EL (cell line): ENCODE measurements at regions not wholly inside any gene's neighbourhood (a gene's known extent, or its start where the extent isn't known, plus 50 kb on each side); places are given as distances from the start of the nearest gene placed in this dataset.
"Not testable (repeated sequence)": the region's sequence is repeated elsewhere in the genome, so short reads cannot be mapped to it uniquely, and the experiment has no call there.

ENCODE experiments used
- DNase-seq: peaks from one replicate; pipeline ENCODE4 v3.0.0-alpha.2; 2016

DNA sequence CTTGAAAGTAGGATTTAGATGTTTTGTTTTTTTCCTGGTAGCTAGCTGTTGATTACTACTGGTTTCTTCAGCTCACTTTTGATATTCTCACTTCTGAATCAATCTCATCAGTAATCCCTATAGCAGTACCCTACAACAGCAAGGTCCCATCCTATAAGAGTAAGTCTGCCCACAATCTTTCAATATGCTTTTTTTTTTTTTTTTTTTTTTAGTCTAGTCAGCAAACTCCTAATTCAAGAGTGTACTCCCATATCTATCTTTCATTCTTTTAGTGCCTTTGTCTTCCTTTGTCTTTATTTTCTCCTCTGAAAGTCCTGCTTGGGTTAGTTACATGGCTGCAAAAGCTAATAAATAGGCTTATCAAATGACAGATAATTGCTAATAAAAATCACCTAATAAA lies 362.4 kb upstream of the RIOK2 start:
- no peak for DNase-seq

- DNase-seq = peak; percentile 46
Measured at GRCh38 chr5:97545886-97546535, 363.0 kb upstream of the RIOK2 start.

GRCh38 chr5:97547430-97547829 lies 364.4 kb upstream of the RIOK2 start:
- no peak for DNase-seq

GRCh38 chr5:97547999-97548738 lies 365.1 kb upstream of the RIOK2 start:
- DNase-seq = no peak

- no peak for DNase-seq
Measured at GRCh38 chr5:97548739-97549080, 365.7 kb upstream of the RIOK2 start.

DNA sequence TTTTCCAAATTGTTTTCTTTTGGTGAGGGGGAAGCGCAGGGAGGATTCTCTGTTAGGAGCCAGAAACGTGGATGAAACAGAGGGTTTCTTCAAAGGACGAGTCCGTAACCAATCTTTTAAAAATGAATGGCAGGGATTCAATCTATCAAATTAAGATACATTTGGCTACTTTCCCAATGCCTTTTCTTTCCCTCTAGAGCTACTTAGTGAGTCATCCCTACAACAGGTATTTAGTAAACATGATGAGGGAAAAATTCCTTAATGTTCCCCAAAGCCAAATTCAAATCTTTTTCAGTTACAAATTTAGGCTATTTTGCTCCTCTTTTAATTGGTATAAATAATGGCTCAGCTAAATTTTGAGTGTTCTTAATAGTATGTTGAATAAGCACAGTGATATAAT lies 366.4 kb upstream of the RIOK2 start:
- no peak for DNase-seq

- peak; percentile 62 for DNase-seq
Measured at GRCh38 chr5:97550164-97550563, 367.1 kb upstream of the RIOK2 start.

- no peak for DNase-seq
Measured at GRCh38 chr5:97550818-97551217, 367.8 kb upstream of the RIOK2 start.

GRCh38 chr5:97553604-97554452 lies 370.8 kb upstream of the RIOK2 start:
- peak; percentile 34 for DNase-seq

DNA sequence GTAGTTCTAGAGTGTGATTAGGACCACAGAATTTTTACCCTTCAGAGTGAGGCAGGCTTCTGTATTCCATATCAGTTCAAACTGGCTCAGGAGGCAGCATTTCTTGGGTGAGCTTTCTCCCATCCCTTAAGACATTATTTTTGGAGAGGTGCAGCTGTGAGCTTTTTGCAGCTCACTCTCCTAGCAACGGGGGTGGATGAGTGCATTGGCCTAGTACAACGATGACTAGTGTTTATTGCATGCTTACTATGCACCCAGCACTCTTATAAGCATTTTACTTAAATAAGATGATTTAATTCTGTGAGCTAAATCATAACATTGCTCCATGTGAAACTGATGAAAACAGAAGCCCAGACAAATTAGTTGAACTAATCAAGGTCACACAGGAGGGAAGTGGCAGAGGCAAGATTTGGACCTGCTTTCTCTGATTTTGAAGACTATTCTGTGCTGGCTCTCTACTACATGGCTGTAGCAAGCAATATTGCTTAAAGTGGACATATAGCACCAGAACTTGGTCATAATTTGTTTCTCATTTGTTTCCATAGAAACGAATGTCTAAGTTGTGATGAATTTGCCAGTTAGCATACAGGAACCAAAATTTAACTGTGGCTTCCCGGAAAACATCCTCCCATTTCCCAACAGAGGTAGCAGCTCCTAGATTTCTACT lies 372.1 kb upstream of the RIOK2 start:
- DNase-seq = peak; percentile 62

DNA sequence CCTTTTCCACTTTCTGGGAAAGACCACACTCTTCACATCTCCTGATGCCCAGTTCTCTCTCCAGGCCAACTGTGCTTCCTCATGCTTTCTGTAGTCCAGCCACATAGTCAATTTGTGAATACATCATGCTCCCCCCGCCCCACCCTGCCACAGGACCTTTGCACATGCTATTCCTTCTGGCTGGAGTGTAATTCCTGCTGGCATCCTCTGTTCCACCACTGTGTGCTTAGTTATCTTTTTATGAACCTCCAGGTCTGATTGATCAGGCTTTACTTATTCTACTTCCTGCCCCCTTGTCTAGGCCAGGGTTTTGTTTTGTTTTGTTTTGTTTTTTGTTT lies 372.6 kb upstream of the RIOK2 start:
- DNase-seq = no peak

DNA sequence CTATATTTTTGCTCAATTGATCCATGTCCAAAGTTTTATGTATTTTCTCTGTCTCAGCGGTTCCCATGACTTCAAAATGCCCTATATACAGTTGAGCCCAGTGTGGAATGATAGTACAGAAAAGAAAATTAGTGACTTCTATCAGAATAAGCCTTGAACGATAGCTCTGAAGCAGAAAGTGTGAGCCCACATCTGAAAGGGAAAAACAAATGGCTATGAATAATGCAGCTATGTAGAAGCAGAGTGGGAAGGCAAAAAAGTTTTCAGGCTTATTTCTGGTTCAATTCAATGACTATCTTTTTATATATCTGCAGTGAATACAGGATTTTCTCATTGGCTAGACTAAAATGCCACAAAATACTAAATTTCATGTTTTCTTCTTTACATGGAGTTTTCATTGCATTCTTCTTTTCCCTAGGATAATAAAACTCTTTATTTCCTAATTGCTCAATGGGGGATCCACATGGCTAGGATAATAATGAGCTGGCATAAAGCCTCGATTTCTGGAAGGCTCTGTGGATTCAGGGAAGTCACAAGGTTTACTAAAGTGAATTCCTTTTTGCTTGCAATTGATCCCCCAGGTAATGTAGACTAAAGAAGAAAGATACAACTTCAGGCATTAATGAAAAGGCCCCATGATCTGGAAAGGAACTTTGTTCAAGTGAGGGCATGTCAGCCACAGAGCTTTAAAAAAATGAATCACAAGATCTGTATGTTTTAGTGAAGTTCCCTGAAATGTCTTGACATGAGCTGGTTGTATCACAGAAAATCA lies 377.0 kb upstream of the RIOK2 start:
- no peak for DNase-seq

DNA sequence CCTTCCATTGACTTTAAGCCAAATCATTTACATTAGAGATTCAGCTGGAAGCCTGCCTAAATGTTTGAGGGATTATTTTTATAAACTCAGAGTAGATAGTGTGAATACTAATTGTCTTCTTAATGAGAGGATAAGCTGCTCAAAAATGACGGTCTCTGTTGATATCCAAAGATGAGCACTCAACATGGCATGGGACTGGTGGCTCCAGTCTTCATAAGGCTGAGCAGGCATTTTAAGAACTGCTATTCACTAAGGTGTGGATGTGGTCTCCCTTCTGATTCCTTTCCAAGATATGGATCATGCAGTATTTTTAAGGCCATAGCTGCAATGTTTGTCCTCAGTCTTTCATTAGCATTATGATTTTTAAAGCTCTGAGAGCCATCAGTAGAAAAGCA lies 377.5 kb upstream of the RIOK2 start:
- no peak for DNase-seq

DNA sequence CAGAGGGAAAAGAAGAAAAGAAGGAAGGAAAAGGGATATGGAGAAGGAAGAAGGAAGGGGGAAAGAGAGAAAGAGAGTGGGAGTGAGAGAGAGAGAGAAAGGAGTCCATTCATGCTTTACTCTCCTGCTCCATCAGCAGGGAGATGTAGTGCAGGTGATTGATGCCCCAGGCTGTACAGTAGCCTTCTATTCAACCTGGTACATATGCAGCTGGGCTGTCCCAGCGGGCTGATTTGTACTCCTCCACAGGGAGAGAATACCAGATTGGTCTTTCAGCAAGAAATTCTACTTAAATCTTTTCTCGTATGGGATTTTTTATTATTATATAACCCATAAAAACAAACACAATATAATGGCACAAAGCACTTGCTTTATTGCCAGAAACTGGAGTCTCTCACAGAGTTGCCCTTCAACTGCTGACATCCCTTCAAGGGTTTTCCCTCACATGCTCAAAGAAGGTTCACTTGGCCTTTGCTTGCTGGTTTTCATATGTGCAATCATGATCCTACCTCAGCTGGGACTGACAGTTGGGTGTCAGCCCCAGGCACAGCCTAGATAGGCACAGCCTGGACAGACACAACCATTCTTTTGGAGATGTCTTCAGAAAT lies 380.1 kb upstream of the RIOK2 start:
- no peak for DNase-seq

DNA sequence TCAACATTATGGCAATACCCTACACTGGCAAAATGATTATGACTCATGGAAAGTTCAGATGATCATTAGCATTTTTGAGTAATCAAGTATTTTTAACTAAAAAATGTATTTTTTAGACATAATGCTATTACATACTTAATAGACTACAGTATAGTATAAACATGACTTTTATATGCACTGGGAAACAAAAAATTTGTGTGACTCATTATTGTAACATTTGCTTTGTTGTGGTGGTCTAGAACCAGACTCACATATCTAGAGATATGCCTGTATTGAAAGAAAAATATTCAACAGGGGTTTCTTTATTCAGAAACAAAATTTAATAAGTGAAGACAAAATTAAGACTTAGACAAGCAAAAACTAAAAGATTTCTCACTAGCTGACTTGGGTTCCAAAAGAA lies 385.3 kb upstream of the RIOK2 start:
- peak; percentile 19 for DNase-seq

DNA sequence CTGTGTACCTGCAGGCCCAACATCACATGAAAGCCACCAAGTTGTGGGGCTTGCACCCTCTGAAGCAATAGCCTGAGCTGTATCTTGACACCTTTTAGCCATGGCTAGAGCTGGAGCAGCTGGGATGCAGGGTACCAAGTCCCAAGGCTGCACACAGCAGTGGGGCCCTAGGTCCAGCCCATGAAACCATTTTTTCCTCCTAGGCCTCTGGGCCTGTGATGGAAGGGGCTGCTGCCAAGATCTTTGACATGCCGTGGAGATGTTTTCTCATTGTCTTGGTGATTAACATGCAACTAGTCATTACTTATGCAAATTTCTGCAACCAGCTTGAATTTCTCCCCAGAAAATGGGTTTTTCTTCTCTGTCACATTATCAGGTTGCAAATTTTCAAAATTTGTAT lies 387.2 kb upstream of the RIOK2 start:
- DNase-seq = no peak

GRCh38 chr5:97575322-97575721 lies 392.3 kb upstream of the RIOK2 start:
- DNase-seq = no peak

- no peak for DNase-seq
Measured at GRCh38 chr5:97576956-97577355, 393.9 kb upstream of the RIOK2 start.

GRCh38 chr5:97579977-97580376 lies 396.9 kb upstream of the RIOK2 start:
- not testable (repeated sequence) for DNase-seq

DNA sequence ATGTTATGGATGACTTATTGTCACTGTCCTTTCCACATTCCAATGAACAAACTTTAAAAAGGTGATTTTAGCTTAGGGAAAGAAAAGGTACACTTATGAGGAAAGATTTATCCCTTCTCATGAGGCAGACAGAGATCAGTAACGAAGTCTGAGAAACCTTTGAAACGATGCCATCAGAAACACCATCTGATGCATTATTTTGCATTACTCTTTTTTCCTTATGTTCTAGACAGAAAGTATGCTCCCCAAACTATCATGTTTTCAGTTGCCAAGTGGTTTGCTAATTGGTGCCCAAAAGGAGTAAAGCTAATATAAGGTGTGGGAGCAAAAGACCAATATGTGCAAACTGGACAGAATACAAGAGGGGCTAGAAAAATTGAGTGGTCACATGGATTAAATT lies 397.7 kb upstream of the RIOK2 start:
- DNase-seq = no peak

GRCh38 chr5:97591781-97592180 lies 408.7 kb upstream of the RIOK2 start:
- no peak for DNase-seq

DNA sequence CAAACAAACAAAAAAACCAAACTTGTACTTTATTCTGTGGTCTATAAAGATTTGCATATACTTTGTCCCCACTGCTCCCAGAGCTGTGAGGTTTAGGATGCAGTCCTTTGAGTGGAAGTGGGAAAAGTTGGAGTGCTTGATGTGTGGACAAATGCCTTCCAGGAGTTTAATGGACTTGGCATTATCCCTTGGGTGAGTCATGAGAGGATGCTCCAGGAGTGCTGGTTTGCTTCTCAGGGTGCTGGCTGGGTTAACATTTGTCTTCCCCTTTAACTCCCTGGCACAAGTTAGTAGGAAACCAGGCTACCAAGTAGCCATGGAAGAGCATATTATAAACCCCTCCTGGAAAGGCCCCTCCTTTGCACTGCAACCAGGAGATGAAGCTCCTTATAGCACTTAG lies 417.4 kb upstream of the RIOK2 start:
- DNase-seq = peak; percentile 35
